Ectodermal cell (in vitro differentiated cells): ENCODE measurements at regions not wholly inside any gene's neighbourhood (a gene's known extent, or its start where the extent isn't known, plus 50 kb on each side); places are given as distances from the start of the nearest gene placed in this dataset.
"Not testable (repeated sequence)": the region's sequence is repeated elsewhere in the genome, so short reads cannot be mapped to it uniquely, and the experiment has no call there.

Experiments used
- H3K27ac ChIP-seq: 2 replicates; pipeline ENCODE4 v1.7.0; 2013; ENCODE audit warnings: mild to moderate bottlenecking, low read depth, low read length; ENCODE audit not compliant: insufficient read depth, poor library complexity, severe bottlenecking
- H3K27me3 ChIP-seq: 2 replicates; pipeline ENCODE4 v1.7.0; 2013; ENCODE audit warnings: mild to moderate bottlenecking, low read length; ENCODE audit not compliant: insufficient read depth, control insufficient read depth, poor library complexity, severe bottlenecking
- H3K36me3 ChIP-seq: one replicate; pipeline ENCODE4 v1.7.0; 2013; ENCODE audit warnings: low read length; ENCODE audit not compliant: control insufficient read depth, insufficient read depth
- H3K4me1 ChIP-seq: one replicate; pipeline ENCODE4 v1.7.0; 2013; ENCODE audit warnings: low read length; ENCODE audit not compliant: control insufficient read depth, insufficient read depth
- H3K4me3 ChIP-seq: 2 replicates; pipeline ENCODE4 v1.7.0; 2013; ENCODE audit warnings: low read depth, low read length, control low read depth; ENCODE audit not compliant: insufficient read depth
- H3K9me3 ChIP-seq: 2 replicates; pipeline ENCODE4 v1.7.0; 2013; ENCODE audit warnings: mild to moderate bottlenecking, low read length, moderate library complexity; ENCODE audit not compliant: control insufficient read depth
- WGBS, 2 experiments: methylation state at CpG; one replicate each; pipeline ENCODE4 v1.1.7; 2013; ENCODE audit warnings: missing lambda C conversion rate in 2 of 2; 5-methylcytosine and 5-hydroxymethylcytosine counted together

GRCh38 chr17:65301882-65302281 is 164.7 kb downstream of the RGS9 start:
- not testable (repeated sequence) for H3K36me3 ChIP-seq, H3K4me1 ChIP-seq, H3K27ac ChIP-seq, H3K9me3 ChIP-seq, H3K4me3 ChIP-seq, H3K27me3 ChIP-seq
- 90 to 91% methylated on average over 4 of the region's 4 CpGs for WGBS, 2 experiments

- Histone ChIP-seq H3K4me1 (peaks cover 7% of the 10 kb centered on the region), H3K36me3 (no peaks in the 10 kb centered on the region), H3K27me3 (no peaks in the 10 kb centered on the region), H3K9me3 (no peaks in the 10 kb centered on the region), H3K27ac (no peak overlapping the region), H3K4me3 (no peak overlapping the region)
- 96 to 97% methylated on average over 2 of the region's 2 CpGs for WGBS, 2 experiments
Observed at GRCh38 chr17:65301184-65301583, 164.0 kb downstream of the RGS9 start.

- 80 to 90% methylated on average over 5 of the region's 5 CpGs for WGBS, 2 experiments
- H3K36me3 ChIP-seq, result no peaks in the 10 kb centered on the region
- no peak overlapping the region for H3K4me3 ChIP-seq
- no peaks in the 10 kb centered on the region for H3K27me3 ChIP-seq
- H3K4me1 ChIP-seq, result peaks cover 7% of the 10 kb centered on the region
- no peaks in the 10 kb centered on the region for H3K9me3 ChIP-seq
- H3K27ac ChIP-seq, result no peak overlapping the region
Observed at GRCh38 chr17:65297916-65298315, 160.7 kb downstream of the RGS9 start.

DNA sequence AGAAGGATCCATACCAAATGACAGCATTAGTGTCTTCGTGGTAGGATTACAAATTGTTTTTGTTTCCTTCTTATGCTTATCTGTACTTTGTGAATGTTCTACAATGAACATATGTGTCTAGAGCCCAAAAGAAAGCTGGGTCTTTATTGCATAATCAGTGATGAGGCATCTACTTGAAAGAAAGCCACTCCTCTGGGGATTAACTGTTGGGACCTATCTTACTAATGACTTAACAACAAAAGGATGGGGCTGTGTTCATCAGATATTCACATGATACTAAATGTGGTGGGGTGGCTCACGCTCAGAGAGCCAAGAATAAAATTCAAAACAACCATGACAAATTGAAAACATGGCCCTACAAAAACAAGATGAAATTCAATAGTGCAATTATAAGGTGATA is 160.2 kb downstream of the RGS9 start:
- WGBS, 2 experiments, result 86 to 98% methylated on average over 1 to 2 of the region's 2 CpGs
- H3K27ac ChIP-seq, result no peak overlapping the region
- H3K9me3 ChIP-seq, result no peaks in the 10 kb centered on the region
- H3K4me3 ChIP-seq, result no peak overlapping the region
- peaks cover 7% of the 10 kb centered on the region for H3K4me1 ChIP-seq
- no peaks in the 10 kb centered on the region for H3K36me3 ChIP-seq
- H3K27me3 ChIP-seq, result no peaks in the 10 kb centered on the region

GRCh38 chr17:65294181-65294719 is 157.1 kb downstream of the RGS9 start:
- H3K9me3 ChIP-seq, result no peaks in the 10 kb centered on the region
- peaks cover 7% of the 10 kb centered on the region for H3K4me1 ChIP-seq
- no peak overlapping the region for H3K27ac ChIP-seq
- WGBS, 2 experiments, result 25 to 33% methylated on average over 10 of the region's 10 CpGs
- no peaks in the 10 kb centered on the region for H3K27me3 ChIP-seq
- no peak overlapping the region for H3K4me3 ChIP-seq
- H3K36me3 ChIP-seq, result no peaks in the 10 kb centered on the region

GRCh38 chr17:65293584-65294180 is 156.5 kb downstream of the RGS9 start:
- WGBS, 2 experiments, result 75 to 79% methylated on average over 11 to 12 of the region's 12 CpGs
- Histone ChIP-seq H3K36me3 (no peaks in the 10 kb centered on the region), H3K27ac (no peak overlapping the region), H3K4me1 (peaks cover 7% of the 10 kb centered on the region), H3K27me3 (no peaks in the 10 kb centered on the region), H3K9me3 (no peaks in the 10 kb centered on the region), H3K4me3 (no peak overlapping the region)

DNA sequence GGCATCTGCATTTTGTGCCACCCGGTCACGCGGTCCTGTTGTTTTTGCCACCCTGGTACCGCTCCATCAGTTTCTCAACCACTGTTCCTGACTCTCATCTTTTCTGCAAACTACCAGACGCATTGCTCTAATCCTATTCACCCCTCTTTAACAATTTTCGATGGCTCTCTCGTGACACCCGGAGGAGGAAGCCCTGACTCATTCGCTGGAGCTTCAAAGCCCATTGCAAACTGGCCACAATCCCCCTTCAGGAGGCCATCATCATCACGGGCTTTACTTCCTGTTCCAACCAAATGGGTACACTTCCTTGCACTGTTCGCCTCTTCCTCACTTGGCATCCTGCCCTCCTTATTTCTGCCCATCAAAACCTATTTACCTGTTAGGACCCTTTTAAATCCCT is 155.3 kb downstream of the RGS9 start:
- no peak overlapping the region for H3K27ac ChIP-seq
- H3K36me3 ChIP-seq, result no peaks in the 10 kb centered on the region
- no peaks in the 10 kb centered on the region for H3K9me3 ChIP-seq
- 91 to 92% methylated on average over 11 of the region's 11 CpGs for WGBS, 2 experiments
- H3K4me3 ChIP-seq, result no peak overlapping the region
- H3K27me3 ChIP-seq, result no peaks in the 10 kb centered on the region
- no peaks in the 10 kb centered on the region for H3K4me1 ChIP-seq

GRCh38 chr17:65291301-65291700 is 154.1 kb downstream of the RGS9 start:
- WGBS, 2 experiments, result 87 to 95% methylated on average over 6 of the region's 7 CpGs

DNA sequence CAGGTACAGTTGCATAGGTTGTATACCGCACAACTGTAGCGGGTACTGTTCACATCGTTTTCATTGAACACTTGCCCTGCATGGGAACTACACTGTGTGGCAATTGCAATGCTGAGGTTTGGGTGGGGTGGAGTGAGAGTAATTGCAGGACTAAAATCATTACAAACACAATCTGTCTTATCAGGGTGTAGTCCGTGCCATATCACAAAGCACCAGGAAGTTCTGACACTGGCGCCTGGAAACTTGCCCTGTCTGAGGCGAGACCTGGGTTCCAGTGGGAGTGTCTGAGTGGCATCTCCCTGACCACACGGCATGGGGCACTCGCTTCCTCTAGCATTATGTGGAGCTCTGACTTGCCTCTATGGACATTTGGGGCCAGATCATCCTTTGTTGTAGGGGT is 153.4 kb downstream of the RGS9 start:
- WGBS, 2 experiments, result 92 to 95% methylated on average over 8 of the region's 8 CpGs
- no peaks in the 10 kb centered on the region for H3K27me3 ChIP-seq
- no peak overlapping the region for H3K4me3 ChIP-seq
- H3K9me3 ChIP-seq, result no peaks in the 10 kb centered on the region
- H3K36me3 ChIP-seq, result no peaks in the 10 kb centered on the region
- no peaks in the 10 kb centered on the region for H3K4me1 ChIP-seq
- H3K27ac ChIP-seq, result no peak overlapping the region

More at GRCh38 chr17:65291301-65291700, 154.1 kb downstream of the RGS9 start:
- not testable (repeated sequence) for H3K4me1 ChIP-seq, H3K9me3 ChIP-seq, H3K36me3 ChIP-seq, H3K27me3 ChIP-seq, H3K4me3 ChIP-seq, H3K27ac ChIP-seq

DNA sequence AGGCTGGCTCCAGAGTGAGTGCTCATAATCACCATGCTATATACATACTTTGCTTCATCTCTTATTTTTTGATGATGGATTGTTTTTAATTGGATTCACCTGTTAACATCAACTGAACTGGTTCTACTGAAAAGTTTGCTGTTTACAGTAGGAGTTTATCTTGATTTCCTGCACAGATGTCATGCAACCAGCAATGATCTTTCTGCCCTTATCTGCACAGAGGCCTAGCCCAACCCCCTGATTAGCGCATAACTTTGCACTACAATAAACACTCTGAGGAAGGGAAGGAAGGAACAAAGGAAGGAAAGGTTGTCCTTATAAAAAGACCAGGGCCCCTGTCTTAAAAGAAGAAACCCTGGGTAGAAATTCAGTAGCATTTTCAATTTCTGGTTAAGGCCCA is 152.9 kb downstream of the RGS9 start:
- H3K4me1 ChIP-seq, result no peaks in the 10 kb centered on the region
- H3K27ac ChIP-seq, result no peak overlapping the region
- no peaks in the 10 kb centered on the region for H3K27me3 ChIP-seq
- no peaks in the 10 kb centered on the region for H3K9me3 ChIP-seq
- WGBS, 2 experiments, result 100% methylated on average over 1 of the region's 1 CpG; no CpG with 5 or more reads in 1 of the 2 experiments
- H3K4me3 ChIP-seq, result no peak overlapping the region
- no peaks in the 10 kb centered on the region for H3K36me3 ChIP-seq

DNA sequence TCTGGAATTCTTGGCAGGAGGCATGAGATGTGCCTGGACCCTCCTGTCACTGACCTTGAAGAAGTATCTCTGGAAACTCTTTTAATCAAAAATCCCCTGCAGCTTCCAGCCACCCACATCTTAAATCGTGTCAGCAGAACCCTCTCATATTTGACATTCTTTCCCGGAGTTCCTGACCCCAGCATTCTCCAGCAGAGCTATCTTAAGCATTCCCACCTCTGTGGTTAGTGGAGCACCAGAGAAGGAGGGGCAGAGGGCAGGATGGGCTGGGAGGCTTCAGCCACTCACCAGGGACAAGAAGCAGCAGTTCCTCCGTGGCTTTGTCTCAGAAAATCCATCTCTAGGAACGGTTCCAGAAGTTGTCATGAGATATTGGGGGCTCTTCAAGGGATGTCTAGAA is 149.9 kb downstream of the RGS9 start:
- WGBS, 2 experiments, result 72 to 81% methylated on average over 4 of the region's 4 CpGs
- H3K27ac ChIP-seq, result no peak overlapping the region
- H3K4me1 ChIP-seq, result no peaks in the 10 kb centered on the region
- no peaks in the 10 kb centered on the region for H3K27me3 ChIP-seq
- H3K4me3 ChIP-seq, result no peak overlapping the region
- no peaks in the 10 kb centered on the region for H3K36me3 ChIP-seq
- H3K9me3 ChIP-seq, result no peaks in the 10 kb centered on the region
